Hepatocyte (in vitro differentiated cells): ENCODE measurements at regions not wholly inside any gene's neighbourhood (a gene's known extent, or its start where the extent isn't known, plus 50 kb on each side); places are given as distances from the start of the nearest gene placed in this dataset.

ENCODE experiments used
- DNase-seq: peaks from one replicate; pipeline ENCODE4 v3.0.0-alpha.2; 2016; ENCODE audit warnings: low spot score
- H2AFZ ChIP-seq: fragments of 200-600 bp; sonication (generic); 2 replicates; pipeline ENCODE4 v1.6.0; 2016; ENCODE audit warnings: antibody characterized with exemption, mild to moderate bottlenecking
- H3K27ac ChIP-seq: fragments of 200-600 bp; sonication (generic); 2 replicates; pipeline ENCODE4 v1.5.1; 2016; ENCODE audit warnings: mild to moderate bottlenecking
- H3K27me3 ChIP-seq: fragments of 200-600 bp; sonication (generic); 2 replicates; pipeline ENCODE4 v1.6.1; 2016
- H3K36me3 ChIP-seq: fragments of 200-600 bp; sonication (generic); replicated peaks from 2 replicates; pipeline ENCODE4 v1.5.1; 2016; ENCODE audit warnings: low read depth; ENCODE audit not compliant: insufficient read depth
- H3K4me1 ChIP-seq: fragments of 200-600 bp; sonication (generic); 2 replicates; pipeline ENCODE4 v1.5.1; 2016; ENCODE audit warnings: mild to moderate bottlenecking, moderate library complexity; ENCODE audit not compliant: insufficient read depth
- H3K4me2 ChIP-seq: fragments of 200-600 bp; sonication (generic); 2 replicates; pipeline ENCODE4 v1.6.0; 2016
- H3K4me3 ChIP-seq: fragments of 200-600 bp; sonication (generic); 2 replicates; pipeline ENCODE4 v1.5.1; 2016; ENCODE audit warnings: mild to moderate bottlenecking
- H3K79me2 ChIP-seq: fragments of 200-600 bp; sonication (generic); 2 replicates; pipeline ENCODE4 v1.6.0; 2017; ENCODE audit warnings: mild to moderate bottlenecking
- H3K9me2 ChIP-seq: fragments of 200-600 bp; sonication (generic); replicated peaks from 2 replicates; pipeline ENCODE4 v1.6.0; 2017; ENCODE audit warnings: mild to moderate bottlenecking; ENCODE audit not compliant: insufficient read depth
- H3K9me3 ChIP-seq: fragments of 200-600 bp; sonication (generic); 2 replicates; pipeline ENCODE4 v1.5.1; 2016; ENCODE audit warnings: low read depth, mild to moderate bottlenecking
- H4K20me1 ChIP-seq: fragments of 200-600 bp; sonication (generic); 2 replicates; pipeline ENCODE4 v1.6.0; 2016; ENCODE audit warnings: mild to moderate bottlenecking; ENCODE audit not compliant: insufficient read depth, poor library complexity, severe bottlenecking
- CTCF ChIP-seq: fragments of 200-600 bp; sonication (generic); IDR thresholded peaks from 2 replicates; pipeline ENCODE4 v1.5.1; 2016; ENCODE audit warnings: antibody characterized with exemption, mild to moderate bottlenecking; ENCODE audit not compliant: poor library complexity
- EZH2 ChIP-seq: fragments of 200-600 bp; sonication (generic); IDR thresholded peaks from 2 replicates; pipeline ENCODE4 v1.6.1; 2016; ENCODE audit warnings: antibody characterized with exemption, mild to moderate bottlenecking, borderline replicate concordance
- EZH2phosphoT487 ChIP-seq: fragments of 200-600 bp; sonication (generic); IDR thresholded peaks from one replicate; pipeline ENCODE4 v1.6.1; 2018; ENCODE audit warnings: antibody characterized with exemption, mild to moderate bottlenecking, low read depth, moderate library complexity; ENCODE audit not compliant: unreplicated experiment, severe bottlenecking
- WGBS: methylation state at CpG from one replicate; pipeline ENCODE4 v1.1.6; 2016; ENCODE audit warnings: low lambda C conversion rate; ENCODE audit errors: missing lambda C conversion rate; 5-methylcytosine and 5-hydroxymethylcytosine counted together

GRCh38 chr10:20512631-20513030, 384.5 kb downstream of the NEBL start:
- Histone ChIP-seq H4K20me1 (no peaks in the 10 kb centered on the region), H3K79me2 (no peaks in the 10 kb centered on the region), H3K36me3 (no peaks in the 10 kb centered on the region), H3K4me1 (no peaks in the 10 kb centered on the region), H3K9me3 (no peaks in the 10 kb centered on the region), H3K4me2 (no peak overlapping the region), H3K27ac (no peak overlapping the region), H2AFZ (no peak overlapping the region), H3K9me2 (no peaks in the 10 kb centered on the region), H3K27me3 (no peaks in the 10 kb centered on the region), H3K4me3 (no peak overlapping the region)
- no peak for DNase-seq
- TF ChIP-seq CTCF (no peak), EZH2phosphoT487 (no peak), EZH2 (no peak)
- whole genome bisulfite sequencing: 60% methylated on average over 8 of the region's 8 CpGs

DNA sequence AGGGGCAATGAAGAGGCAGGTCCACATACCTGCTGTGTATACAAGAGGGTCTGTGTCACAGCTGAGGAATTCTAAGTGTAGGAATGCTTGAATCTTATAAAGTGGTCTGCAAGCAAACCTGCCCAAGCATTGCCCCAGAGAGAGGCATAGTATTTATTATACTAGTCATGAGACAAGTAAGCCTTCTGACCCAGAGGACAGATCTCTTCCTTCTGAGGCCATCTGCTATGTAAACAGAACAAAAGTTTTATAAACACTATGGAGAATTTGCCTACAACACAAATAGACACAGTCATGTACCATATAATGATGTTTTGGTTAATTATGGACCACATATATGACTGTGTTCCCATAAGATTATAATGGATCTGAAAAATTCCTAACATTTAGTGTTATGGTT, 388.2 kb downstream of the NEBL start:
- H3K4me2 ChIP-seq: no peak overlapping the region
- no peak overlapping the region for H3K27ac ChIP-seq
- TF ChIP-seq EZH2: no peak
- no peaks in the 10 kb centered on the region for H3K9me3 ChIP-seq
- H3K27me3 ChIP-seq: no peaks in the 10 kb centered on the region
- H3K36me3 ChIP-seq: no peaks in the 10 kb centered on the region
- no peaks in the 10 kb centered on the region for H3K4me1 ChIP-seq
- no peak overlapping the region for H3K4me3 ChIP-seq
- no peak for DNase-seq
- no peaks in the 10 kb centered on the region for H3K79me2 ChIP-seq
- H2AFZ ChIP-seq: no peak overlapping the region
- H3K9me2 ChIP-seq: no peaks in the 10 kb centered on the region
- H4K20me1 ChIP-seq: no peaks in the 10 kb centered on the region

DNA sequence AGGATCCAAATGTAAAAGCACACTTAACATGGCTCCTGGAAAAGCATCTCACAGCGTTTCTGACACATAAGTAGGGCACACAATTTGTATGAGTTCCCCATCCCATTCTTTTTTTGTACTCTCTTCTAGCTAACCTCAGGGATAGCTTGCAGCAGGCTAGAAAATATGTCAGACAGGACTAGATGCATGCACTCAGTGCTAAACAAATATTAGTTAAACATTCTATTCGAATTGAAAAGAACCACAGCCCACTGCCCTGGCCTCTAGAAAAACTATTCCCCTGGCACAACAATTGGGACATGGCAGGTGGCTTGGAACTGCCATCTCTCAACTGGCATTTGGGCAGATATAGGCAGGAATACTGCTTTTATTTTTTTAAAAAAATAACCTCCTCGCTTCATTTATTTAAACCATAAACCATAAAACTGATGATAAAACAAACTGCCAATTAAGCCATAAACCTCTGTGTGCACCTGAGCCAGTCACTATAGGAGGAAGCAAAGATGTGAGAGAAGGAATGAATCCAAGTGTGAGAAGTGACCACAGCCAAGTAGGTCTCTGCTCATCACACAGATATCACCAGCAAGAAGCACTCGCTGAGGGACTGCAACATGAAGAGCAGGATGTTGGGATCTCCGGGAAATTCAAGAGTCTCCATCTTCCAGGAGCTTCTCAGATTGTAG, 394.1 kb downstream of the NEBL start:
- H3K4me2 ChIP-seq: no peak overlapping the region
- no peak overlapping the region for H3K4me3 ChIP-seq
- H3K27me3 ChIP-seq: no peaks in the 10 kb centered on the region
- no peaks in the 10 kb centered on the region for H3K9me3 ChIP-seq
- no peak for DNase-seq
- TF ChIP-seq EZH2phosphoT487 (no peak), EZH2 (no peak), CTCF (no peak)
- H3K9me2 ChIP-seq: no peaks in the 10 kb centered on the region
- WGBS: 76% methylated on average over 5 of the region's 5 CpGs
- H3K27ac ChIP-seq: no peak overlapping the region
- no peaks in the 10 kb centered on the region for H3K4me1 ChIP-seq
- H3K79me2 ChIP-seq: no peaks in the 10 kb centered on the region
- H3K36me3 ChIP-seq: no peaks in the 10 kb centered on the region
- no peak overlapping the region for H2AFZ ChIP-seq
- H4K20me1 ChIP-seq: no peaks in the 10 kb centered on the region

DNA sequence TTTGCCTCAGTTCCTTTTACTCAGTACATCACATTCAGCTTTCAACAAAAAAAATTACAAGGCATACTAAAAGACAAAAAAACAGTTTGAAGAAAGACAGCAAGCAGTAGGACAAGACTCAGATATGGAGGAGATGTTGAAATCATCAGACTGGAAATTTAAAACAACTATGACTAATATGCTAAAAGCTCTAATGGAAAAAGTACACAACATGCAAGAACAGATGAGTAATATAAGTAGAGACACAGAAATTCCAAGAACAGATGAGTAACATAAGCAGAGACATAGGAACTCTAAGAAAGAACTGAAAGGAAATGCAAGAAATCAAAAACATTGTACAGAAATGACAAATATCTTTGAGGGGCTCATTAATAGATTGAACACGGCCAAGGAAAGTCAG, 402.6 kb downstream of the NEBL start:
- no peak overlapping the region for H3K27ac ChIP-seq
- no peak overlapping the region for H3K4me3 ChIP-seq
- H3K4me1 ChIP-seq: no peaks in the 10 kb centered on the region
- TF ChIP-seq EZH2: no peak
- TF ChIP-seq CTCF: no peak
- TF ChIP-seq EZH2phosphoT487: no peak
- H2AFZ ChIP-seq: no peak overlapping the region
- H3K4me2 ChIP-seq: no peak overlapping the region
- H4K20me1 ChIP-seq: no peaks in the 10 kb centered on the region
- H3K36me3 ChIP-seq: no peaks in the 10 kb centered on the region
- H3K9me3 ChIP-seq: no peaks in the 10 kb centered on the region
- no peaks in the 10 kb centered on the region for H3K27me3 ChIP-seq
- H3K9me2 ChIP-seq: no peaks in the 10 kb centered on the region
- no peaks in the 10 kb centered on the region for H3K79me2 ChIP-seq
- 97% methylated on average over 1 of the region's 1 CpG for WGBS
- DNase-seq: no peak
